ENCODE measurements at regions not wholly inside any gene's neighbourhood (a gene's known extent, or its start where the extent isn't known, plus 50 kb on each side); places are given as distances from the start of the nearest gene placed in this dataset.
A peak's percentile ranks its signal among the peaks of the same experiment; 100 is the strongest.

- DNase-seq (ENCODE audit: low read depth), result no peak
These were observed 1507.6 kb downstream of the SLITRK1 start for GRCh38 chr13:82374719-82375118.

GRCh38 chr13:82370316-82370715 is 1512.0 kb downstream of the SLITRK1 start:
- DNase-seq (ENCODE audit: low read depth), result peak; percentile 50

DNA sequence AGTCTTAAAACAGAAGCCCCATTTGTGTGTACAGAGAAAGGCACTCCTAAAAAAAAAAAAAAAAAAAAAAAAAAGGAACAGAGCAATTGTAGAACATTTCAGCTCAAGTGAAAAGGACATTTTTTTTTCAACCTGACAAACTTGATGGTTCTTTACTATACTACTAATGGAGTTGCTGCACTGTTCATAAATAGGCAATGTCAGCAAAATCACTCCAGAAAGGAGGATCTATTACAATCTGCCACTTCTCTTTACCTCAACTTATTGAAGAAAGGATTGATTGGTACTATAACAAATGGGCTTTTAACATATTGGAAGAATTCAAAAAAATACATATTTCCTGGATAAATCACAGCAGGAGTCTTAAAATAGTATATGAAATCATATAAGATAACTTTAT is 1517.7 kb downstream of the SLITRK1 start:
- no peak for DNase-seq (ENCODE audit: low read depth)

DNA sequence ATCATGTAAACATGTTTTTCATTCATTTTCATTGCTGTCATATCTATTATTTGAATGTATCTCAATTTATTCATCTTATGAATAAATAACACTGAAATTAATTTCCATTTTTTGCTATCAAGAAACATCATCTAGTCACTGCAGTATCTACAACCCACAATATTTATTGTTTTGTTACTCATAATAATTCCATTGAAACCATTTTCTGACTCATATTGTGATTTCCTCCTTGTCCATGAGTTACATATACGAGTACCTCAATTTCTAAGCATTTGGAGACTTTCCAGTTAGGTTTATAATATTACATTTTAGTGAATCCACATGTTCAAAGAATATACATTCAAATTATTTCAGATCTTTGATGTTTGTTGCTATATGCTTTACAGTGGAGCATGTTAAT is 1524.0 kb downstream of the SLITRK1 start:
- peak; percentile 3 for DNase-seq (ENCODE audit: low read depth)

GRCh38 chr13:82356667-82357410 is 1525.4 kb downstream of the SLITRK1 start:
- peak; percentile 24 for DNase-seq (ENCODE audit: low read depth)

GRCh38 chr13:82344867-82345266 is 1537.4 kb downstream of the SLITRK1 start:
- no peak for DNase-seq (ENCODE audit: low read depth)

GRCh38 chr13:82341116-82341515 is 1541.2 kb downstream of the SLITRK1 start:
- DNase-seq (ENCODE audit: low read depth), result no peak

- peak; percentile 9 for DNase-seq (ENCODE audit: low read depth)
These were observed 1551.8 kb downstream of the SLITRK1 start for GRCh38 chr13:82330499-82330898.

DNA sequence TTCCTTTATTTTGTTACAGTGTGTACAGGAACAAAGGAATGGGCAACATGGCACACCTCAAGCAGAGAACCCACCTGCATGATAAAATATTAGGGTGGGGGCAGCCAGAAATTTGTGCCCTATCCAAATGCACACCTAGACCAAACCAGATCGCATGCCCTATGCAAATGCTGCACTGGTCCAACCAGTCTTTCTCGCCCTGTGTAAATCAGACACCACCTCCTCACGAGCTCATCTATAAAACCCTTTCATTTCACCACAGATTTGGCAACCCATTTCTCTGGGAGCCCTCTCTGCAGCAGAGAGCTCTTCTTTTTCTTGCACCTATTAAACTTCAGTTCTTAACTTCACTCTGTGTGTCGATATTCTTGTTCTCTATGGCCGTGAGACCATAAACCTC is 1559.2 kb downstream of the SLITRK1 start:
- DNase-seq (ENCODE audit: low read depth), result no peak

GRCh38 chr13:82305588-82305987 is 1576.7 kb downstream of the SLITRK1 start:
- DNase-seq (ENCODE audit: low read depth), result no peak

- no peak for DNase-seq (ENCODE audit: low read depth)
These were observed 1584.2 kb downstream of the SLITRK1 start for GRCh38 chr13:82298106-82298505.

GRCh38 chr13:82294226-82294625 is 1588.0 kb downstream of the SLITRK1 start:
- DNase-seq (ENCODE audit: low read depth), result no peak

- peak; percentile 1 for DNase-seq (ENCODE audit: low read depth)
These were observed 1589.9 kb downstream of the SLITRK1 start for GRCh38 chr13:82292334-82292733.

GRCh38 chr13:82291852-82292251 is 1590.4 kb downstream of the SLITRK1 start:
- no peak for DNase-seq (ENCODE audit: low read depth)

DNA sequence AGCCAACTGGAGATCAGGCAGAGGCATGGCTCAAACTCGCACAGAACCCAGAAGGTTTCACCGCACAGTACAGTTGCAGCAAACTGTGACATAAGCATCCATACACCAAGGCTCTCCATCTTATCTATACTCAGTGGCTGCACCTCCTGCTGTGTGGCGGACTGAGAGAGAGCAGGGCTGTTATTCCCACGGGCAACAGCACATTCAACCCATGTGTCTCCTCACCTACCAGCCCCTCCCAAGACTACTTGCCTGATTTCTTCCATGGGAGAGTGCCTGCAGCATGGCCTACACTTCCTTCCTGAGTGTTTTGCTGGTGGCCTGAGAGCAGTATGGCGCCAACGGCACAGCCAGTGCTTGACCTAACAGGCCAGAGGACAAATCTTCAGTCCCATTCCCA is 1606.6 kb downstream of the SLITRK1 start:
- DNase-seq (ENCODE audit: low read depth), result no peak

- DNase-seq (ENCODE audit: low read depth), result no peak
These were observed 1623.0 kb downstream of the SLITRK1 start for GRCh38 chr13:82259284-82259683.

DNA sequence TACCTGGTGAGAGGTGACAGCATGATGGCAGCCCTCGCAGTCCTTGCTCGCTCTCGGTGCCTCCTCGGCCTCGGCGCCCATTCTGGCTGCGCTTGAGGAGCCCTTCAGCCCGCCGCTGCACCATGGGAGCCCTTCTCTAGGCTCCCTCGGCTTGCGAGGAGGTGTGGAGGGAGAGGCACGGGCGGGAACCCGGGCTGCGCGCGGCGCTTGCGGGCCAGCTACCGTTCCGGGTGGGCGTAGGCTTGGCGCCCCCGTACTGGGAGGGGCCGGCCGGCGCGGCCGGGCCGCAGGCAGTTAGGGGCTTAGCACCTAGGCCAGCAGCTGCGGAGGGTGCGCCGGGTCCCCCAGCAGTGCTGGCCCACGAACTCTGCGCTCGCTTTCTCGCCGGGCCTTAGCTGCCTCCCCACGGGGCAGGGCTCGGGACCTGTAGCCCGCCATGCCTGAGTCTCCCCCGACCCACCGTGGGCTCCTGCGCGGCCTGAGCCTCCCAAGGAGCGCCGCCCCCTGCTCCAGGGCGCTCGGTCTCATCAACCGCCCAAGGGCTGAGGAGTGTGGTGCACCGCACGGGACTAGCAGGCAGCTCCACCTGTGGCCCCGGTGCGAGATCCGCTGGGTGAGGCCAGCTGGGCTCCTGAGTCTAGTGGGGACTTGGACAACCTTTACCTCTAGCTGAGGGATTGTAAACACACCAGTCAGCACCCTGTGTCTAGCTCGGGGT is 1624.3 kb downstream of the SLITRK1 start:
- DNase-seq (ENCODE audit: low read depth), result no peak

DNA sequence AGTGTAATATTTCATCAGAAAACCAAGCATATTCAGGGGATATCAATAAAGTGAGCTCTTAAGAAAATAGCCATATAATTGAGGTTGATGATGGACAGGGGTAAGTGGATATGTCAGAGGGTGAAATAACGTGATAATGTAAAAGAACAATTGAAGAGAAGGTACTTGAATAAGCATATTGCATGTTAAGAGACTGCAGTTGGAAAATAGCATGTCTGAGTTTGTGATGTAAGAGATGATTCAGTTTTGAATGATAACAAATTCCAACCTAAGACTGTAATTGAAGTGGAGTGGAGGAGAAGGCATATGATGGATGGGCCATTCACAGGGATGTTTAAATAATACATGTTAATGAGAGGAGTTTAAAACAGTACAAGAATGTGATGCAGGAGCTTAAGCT is 1633.5 kb downstream of the SLITRK1 start:
- DNase-seq (ENCODE audit: low read depth), result no peak

DNA sequence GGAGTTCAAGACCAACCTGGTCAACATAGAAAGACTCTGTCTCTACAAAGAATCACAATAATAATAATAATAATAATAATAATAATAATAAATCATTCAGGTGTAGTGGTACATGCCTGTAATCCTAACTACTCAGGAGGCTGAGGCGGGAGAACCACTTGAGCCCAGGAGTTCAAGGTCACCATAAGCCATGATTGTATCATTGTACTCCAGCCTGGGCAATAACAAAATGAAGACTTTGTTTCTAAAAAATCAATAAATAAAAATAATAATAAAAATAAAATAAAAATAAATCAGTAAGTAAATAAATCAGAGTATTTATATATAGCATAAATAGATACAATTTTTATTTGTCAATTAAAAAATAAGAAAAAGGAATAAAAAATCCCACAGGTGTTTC is 1636.4 kb downstream of the SLITRK1 start:
- DNase-seq (ENCODE audit: low read depth), result no peak

- no peak for DNase-seq (ENCODE audit: low read depth)
These were observed 1657.5 kb downstream of the SLITRK1 start for GRCh38 chr13:82224806-82225205.

DNA sequence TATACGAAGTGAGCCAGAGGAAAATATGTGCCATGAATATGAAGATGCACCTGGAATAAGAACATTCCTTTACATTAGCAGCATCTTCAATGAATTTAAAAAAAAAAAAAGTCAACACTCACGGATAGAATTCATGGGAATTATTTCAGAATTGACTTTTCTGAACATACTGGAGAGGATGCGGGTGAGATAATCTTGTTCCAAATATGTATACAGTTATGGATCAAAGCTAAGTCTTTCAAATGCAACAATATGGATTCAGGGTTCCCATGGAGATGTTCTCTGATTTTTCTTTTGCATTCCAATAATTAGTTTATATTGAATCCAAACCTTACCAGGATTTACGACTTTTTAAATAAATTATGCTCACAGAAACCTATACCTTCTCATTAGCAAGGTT is 1660.7 kb downstream of the SLITRK1 start:
- no peak for DNase-seq (ENCODE audit: low read depth)

DNA sequence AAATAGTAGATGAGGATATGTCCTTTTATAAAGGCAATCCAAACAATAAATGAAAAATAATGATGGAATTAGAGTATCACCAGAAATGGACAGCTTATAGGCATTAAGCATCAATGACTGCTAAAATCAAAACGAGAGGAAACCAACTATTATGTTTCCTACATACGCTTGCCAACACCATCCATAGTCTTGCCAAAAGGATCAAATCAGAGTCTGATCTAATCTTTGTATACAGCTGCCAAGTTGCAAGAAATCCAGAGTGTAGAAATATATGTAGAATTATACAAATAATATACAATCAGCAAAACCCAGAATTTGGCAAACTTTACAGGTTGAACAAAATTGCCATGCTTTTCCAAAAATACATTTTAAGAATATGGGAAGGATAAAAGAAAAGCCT is 1661.6 kb downstream of the SLITRK1 start:
- no peak for DNase-seq (ENCODE audit: low read depth)

DNA sequence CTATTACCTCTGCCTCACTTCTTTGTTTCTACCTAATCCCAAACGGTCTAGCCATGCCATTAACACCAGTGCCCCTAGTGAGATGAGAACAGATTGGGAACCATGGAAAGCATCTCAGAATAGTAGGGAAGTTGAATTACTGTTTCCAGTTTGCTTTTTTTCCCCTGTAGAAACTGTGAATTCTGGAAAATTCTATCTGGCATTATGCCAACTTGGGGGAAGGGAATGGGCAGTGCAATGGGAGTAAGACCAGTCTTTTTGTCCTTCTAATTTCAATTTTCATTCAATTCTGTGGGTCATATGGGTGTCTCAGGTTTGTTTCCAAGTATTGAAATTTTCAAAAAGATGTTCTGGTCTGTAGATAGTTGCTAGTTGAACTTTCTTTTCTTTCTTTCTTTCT is 1666.1 kb downstream of the SLITRK1 start:
- no peak for DNase-seq (ENCODE audit: low read depth)

GRCh38 chr13:82214341-82214740 is 1667.9 kb downstream of the SLITRK1 start:
- no peak for DNase-seq (ENCODE audit: low read depth)
